Breast epithelium (tissue), 3 donors: ENCODE measurements at regions not wholly inside any gene's neighbourhood (a gene's known extent, or its start where the extent isn't known, plus 50 kb on each side); places are given as distances from the start of the nearest gene placed in this dataset.

Experiments used
- POLR2A ChIP-seq: fragments of 450-650 bp; IDR thresholded peaks from one replicate; pipeline ENCODE4 v1.6.1; 2016; ENCODE audit warnings: antibody characterized with exemption, mild to moderate bottlenecking, moderate library complexity
- TF ChIP-seq, protein P1 (sequence below), 3 donors: fragments of 450-650 bp; IDR thresholded peaks; one replicate each; pipeline ENCODE4 v1.5.1; 2016 to 2017; ENCODE audit warnings: antibody characterized with exemption in 3 of 3, mild to moderate bottlenecking in 3 of 3, moderate library complexity in 3 of 3

GRCh38 chr3:146783446-146783845, 178.3 kb upstream of the PLSCR5 start:
- no peak for TF ChIP-seq POLR2A
- TF ChIP-seq, protein P1, sequence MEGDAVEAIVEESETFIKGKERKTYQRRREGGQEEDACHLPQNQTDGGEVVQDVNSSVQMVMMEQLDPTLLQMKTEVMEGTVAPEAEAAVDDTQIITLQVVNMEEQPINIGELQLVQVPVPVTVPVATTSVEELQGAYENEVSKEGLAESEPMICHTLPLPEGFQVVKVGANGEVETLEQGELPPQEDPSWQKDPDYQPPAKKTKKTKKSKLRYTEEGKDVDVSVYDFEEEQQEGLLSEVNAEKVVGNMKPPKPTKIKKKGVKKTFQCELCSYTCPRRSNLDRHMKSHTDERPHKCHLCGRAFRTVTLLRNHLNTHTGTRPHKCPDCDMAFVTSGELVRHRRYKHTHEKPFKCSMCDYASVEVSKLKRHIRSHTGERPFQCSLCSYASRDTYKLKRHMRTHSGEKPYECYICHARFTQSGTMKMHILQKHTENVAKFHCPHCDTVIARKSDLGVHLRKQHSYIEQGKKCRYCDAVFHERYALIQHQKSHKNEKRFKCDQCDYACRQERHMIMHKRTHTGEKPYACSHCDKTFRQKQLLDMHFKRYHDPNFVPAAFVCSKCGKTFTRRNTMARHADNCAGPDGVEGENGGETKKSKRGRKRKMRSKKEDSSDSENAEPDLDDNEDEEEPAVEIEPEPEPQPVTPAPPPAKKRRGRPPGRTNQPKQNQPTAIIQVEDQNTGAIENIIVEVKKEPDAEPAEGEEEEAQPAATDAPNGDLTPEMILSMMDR (IDR thresholded peaks at IDR 0.05), result no peak
